IMR-90 (cell line): ENCODE measurements at regions not wholly inside any gene's neighbourhood (a gene's known extent, or its start where the extent isn't known, plus 50 kb on each side); places are given as distances from the start of the nearest gene placed in this dataset.

Experiments
- ATAC-seq: fragments of 200-7000 bp; cut with Tn5 transposase; 2 replicates; pipeline ENCODE4 v1.9.1; 2020; ENCODE audit warnings: low read depth, mild to moderate bottlenecking, moderate library complexity
- BruUV-seq: library from RNA; stranded (reverse); fragments of 400-500 nt; replicated peaks from 2 replicates; lab custom pipeline; 2021; lab: Mats Ljungman, UMichigan
- CTCF ChIA-PET: fragments of 300-600 bp; formaldehyde crosslinking; extraction: SDS; loops from one replicate; lab custom pipeline; 2021; ENCODE audit warnings: antibody characterized with exemption; lab: Yijun Ruan, JAX
- POLR2A ChIA-PET: fragments of 300-600 bp; sonication (Branson Sonifier 250); formaldehyde crosslinking; loops from one replicate; lab custom pipeline; 2022; ENCODE audit warnings: antibody characterized with exemption; ENCODE audit not compliant: unreplicated experiment; lab: Charles Lee
- DNase-seq: peaks from one replicate; pipeline ENCODE4 v3.0.0; 2013
- H2AFZ ChIP-seq: replicated peaks from 2 replicates; pipeline ENCODE3; 2013; ENCODE audit warnings: low read length, mild to moderate bottlenecking; ENCODE audit not compliant: poor library complexity
- H2AK5ac ChIP-seq: 2 replicates; pipeline ENCODE4 v1.6.1; 2013; ENCODE audit warnings: low read depth, low read length, inconsistent platforms
- H2AK9ac ChIP-seq: replicated peaks from 2 replicates; pipeline ENCODE3; 2013; ENCODE audit warnings: mild to moderate bottlenecking, low read depth, low read length, moderate library complexity; ENCODE audit not compliant: poor library complexity
- H2BK120ac ChIP-seq: 2 replicates; pipeline ENCODE4 v1.6.1; 2013; ENCODE audit warnings: low read depth, low read length, inconsistent platforms
- H2BK15ac ChIP-seq: 3 replicates; pipeline ENCODE4 v1.6.1; 2013; ENCODE audit warnings: low read depth, low read length, inconsistent platforms
- H2BK20ac ChIP-seq: 2 replicates; pipeline ENCODE4 v1.6.1; 2013; ENCODE audit warnings: low read depth, mild to moderate bottlenecking, inconsistent platforms, low read length, moderate library complexity
- H2BK5ac ChIP-seq: 2 replicates; pipeline ENCODE4 v1.6.1; 2013; ENCODE audit warnings: mild to moderate bottlenecking, low read depth, low read length, inconsistent platforms; ENCODE audit not compliant: poor library complexity, severe bottlenecking
- H3K14ac ChIP-seq: replicated peaks from 2 replicates; pipeline ENCODE4 v1.6.1; 2013; ENCODE audit warnings: low read depth, low read length, inconsistent platforms
- H3K18ac ChIP-seq: 2 replicates; pipeline ENCODE4 v1.6.1; 2013; ENCODE audit warnings: low read depth, low read length, control low read depth
- H3K23ac ChIP-seq: 2 replicates; pipeline ENCODE4 v1.6.1; 2013; ENCODE audit warnings: low read depth, low read length, inconsistent platforms
- H3K27ac ChIP-seq: 2 replicates; pipeline ENCODE4 v1.5.1; 2013; ENCODE audit warnings: mild to moderate bottlenecking, control low read depth, low read length; ENCODE audit not compliant: insufficient read depth
- H3K27me3 ChIP-seq: 2 replicates; pipeline ENCODE4 v1.6.1; 2013; ENCODE audit warnings: low read length; ENCODE audit not compliant: control insufficient read depth, insufficient read depth
- H3K36me3 ChIP-seq: 2 replicates; pipeline ENCODE4 v1.6.1; 2013; ENCODE audit warnings: low read length, mixed read lengths; ENCODE audit not compliant: control insufficient read depth, insufficient read depth
- H3K4ac ChIP-seq: 2 replicates; pipeline ENCODE4 v1.6.1; 2013; ENCODE audit warnings: low read depth, low read length, inconsistent platforms
- H3K4me1 ChIP-seq: 2 replicates; pipeline ENCODE4 v1.6.1; 2013; ENCODE audit warnings: low read length, mixed read lengths; ENCODE audit not compliant: control insufficient read depth, insufficient read depth
- H3K4me2 ChIP-seq: 2 replicates; pipeline ENCODE4 v1.6.1; 2013; ENCODE audit warnings: low read depth, mild to moderate bottlenecking, control low read depth, low read length, moderate library complexity
- H3K4me3 ChIP-seq: 2 replicates; pipeline ENCODE4 v1.5.1; 2013; ENCODE audit warnings: low read depth, mild to moderate bottlenecking, control low read depth, low read length, moderate library complexity; ENCODE audit not compliant: insufficient read depth
- H3K56ac ChIP-seq: 2 replicates; pipeline ENCODE4 v1.6.1; 2013; ENCODE audit warnings: low read length, inconsistent platforms; ENCODE audit not compliant: insufficient read depth; ENCODE audit errors: extremely low read depth
- H3K79me1 ChIP-seq, 2 experiments: 2 replicates each; pipeline ENCODE4 v1.6.1; 2013; ENCODE audit warnings: low read length in 2 of 2, inconsistent platforms in 1 of 2, low read depth in 1 of 2
- H3K9ac ChIP-seq: 2 replicates; pipeline ENCODE4 v1.6.1; 2013; ENCODE audit warnings: low read depth, low read length, control low read depth
- H3K9me1 ChIP-seq: 2 replicates; pipeline ENCODE4 v1.6.1; 2013; ENCODE audit warnings: low read length, inconsistent platforms; ENCODE audit not compliant: insufficient read depth
- H3K9me3 ChIP-seq: 2 replicates; pipeline ENCODE4 v1.6.1; 2013; ENCODE audit warnings: low read length; ENCODE audit not compliant: control insufficient read depth, insufficient read depth
- H4K20me1 ChIP-seq: 2 replicates; pipeline ENCODE4 v1.6.1; 2013; ENCODE audit warnings: low read length, inconsistent platforms; ENCODE audit not compliant: insufficient read depth
- H4K5ac ChIP-seq: 2 replicates; pipeline ENCODE4 v1.6.1; 2013; ENCODE audit warnings: mild to moderate bottlenecking, low read depth, low read length, control low read depth
- H4K8ac ChIP-seq, 2 experiments: 2 replicates each; pipeline ENCODE4 v1.6.1; 2013; ENCODE audit warnings: low read depth in 2 of 2, low read length in 2 of 2, control low read depth in 1 of 2, inconsistent platforms in 1 of 2
- H4K91ac ChIP-seq: 2 replicates; pipeline ENCODE4 v1.6.1; 2013; ENCODE audit warnings: low read depth, low read length, inconsistent platforms; ENCODE audit not compliant: insufficient read depth
- BHLHE40 ChIP-seq: fragments of 150-350 bp; IDR thresholded peaks from 2 replicates; pipeline ENCODE4 v1.6.1; 2016; ENCODE audit warnings: mild to moderate bottlenecking, low read depth, low read length
- CTCF ChIP-seq: conservative IDR thresholded peaks from 2 replicates; pipeline ENCODE4 v1.5.1; 2012; ENCODE audit warnings: mild to moderate bottlenecking, low read depth, low read length, improper control_type of control experiment
- ELK1 ChIP-seq: fragments of 150-350 bp; IDR thresholded peaks from 2 replicates; pipeline ENCODE4 v1.6.1; 2016; ENCODE audit warnings: low read depth, mild to moderate bottlenecking, low read length, moderate library complexity, borderline replicate concordance
- NFE2L2 ChIP-seq: fragments of 150-350 bp; IDR thresholded peaks from 2 replicates; pipeline ENCODE4 v1.6.1; 2016; ENCODE audit warnings: low read depth, mild to moderate bottlenecking, low read length
- RFX5 ChIP-seq: IDR thresholded peaks from 2 replicates; pipeline ENCODE4 v1.8.0; 2012; ENCODE audit warnings: low read depth, mild to moderate bottlenecking, low read length, moderate library complexity
- SMC3 ChIP-seq: fragments of 150-350 bp; IDR thresholded peaks from 2 replicates; pipeline ENCODE4 v1.6.1; 2016; ENCODE audit warnings: low read depth, mild to moderate bottlenecking, antibody characterized with exemption, low read length, moderate library complexity
- WGBS, 2 experiments: methylation state at CpG; one replicate each; pipeline versions ENCODE4 v1.1.5 to v1.1.7; 2013; ENCODE audit warnings: missing lambda C conversion rate in 2 of 2; ENCODE audit not compliant: insufficient read length in 1 of 2; ENCODE audit errors: extremely low coverage in 2 of 2; 5-methylcytosine and 5-hydroxymethylcytosine counted together
- dilution Hi-C: fragments of 300-500 bp; cut with HindIII; formaldehyde crosslinking; loops from one replicate; pipeline ENCODE4 v1.14.3; 2018; ENCODE audit warnings: low sequenced_read_pairs; ENCODE audit not compliant: unreplicated experiment
- in situ Hi-C: fragments of 300-500 bp; cut with MboI; formaldehyde crosslinking; loops from 3 replicates; pipeline ENCODE4 v1.14.3; 2019; ENCODE audit warnings: low sequenced_read_pairs, inconsistent platforms, mixed read lengths
- intact Hi-C: fragments of 100-400 bp; cut with micrococcal nuclease; formaldehyde crosslinking; loops from 2 replicates; pipeline ENCODE4 v1.10.0; 2022

- Histone ChIP-seq H2BK5ac (no peak overlapping the region), H3K9me1 (no peaks in the 10 kb centered on the region), H3K36me3 (no peaks in the 10 kb centered on the region), H3K18ac (no peak overlapping the region), H4K91ac (no peak overlapping the region), H3K9ac (no peak overlapping the region), H3K27ac (no peak overlapping the region), H2AFZ (no peak overlapping the region), H3K79me1 (no peaks in the 10 kb centered on the region), H3K4me3 (no peak overlapping the region), H3K14ac (no peak overlapping the region), H3K4me1 (no peaks in the 10 kb centered on the region), H2BK120ac (no peak overlapping the region), H4K5ac (no peak overlapping the region), H3K27me3 (no peaks in the 10 kb centered on the region), H4K8ac (no peak overlapping the region), H4K20me1 (no peaks in the 10 kb centered on the region), H3K4ac (no peak overlapping the region), H2AK5ac (no peak overlapping the region), H3K23ac (no peak overlapping the region), H3K56ac (no peak overlapping the region), H2BK15ac (no peak overlapping the region), H2AK9ac (no peak overlapping the region), H2BK20ac (no peak overlapping the region), H3K4me2 (no peak overlapping the region), H3K9me3 (no peaks in the 10 kb centered on the region)
- dilution Hi-C loops (no loop called here), in situ Hi-C loops (no loop called here), intact Hi-C loops (no loop called here)
- peak; percentile 23 for DNase-seq
- TF ChIP-seq CTCF, result no peak
- no peak for TF ChIP-seq NFE2L2
- TF ChIP-seq RFX5, result no peak
- TF ChIP-seq ELK1, result no peak
- no peak for TF ChIP-seq BHLHE40
- TF ChIP-seq SMC3, result no peak
- ChIA-PET CTCF (interaction anchor here (1.1 kb wide), 1 partner anchor 9 kb away, joined by 3 read pairs; no protein-coding TSS in a partner anchor), POLR2A (interaction anchor here (0.6 kb wide), 1 partner anchor 99 kb away, joined by 19 read pairs; no protein-coding TSS in a partner anchor)
- ATAC-seq, result peak; percentile 42
- no TSS peak for BruUV-seq
- no CpG with 5 or more reads among the region's 1 CpG for WGBS, 2 experiments
These were observed 203.5 kb upstream of the NEGR1 start for GRCh38 chr1:72485801-72486200.
